ENCODE measurements at regions not wholly inside any gene's neighbourhood (a gene's known extent, or its start where the extent isn't known, plus 50 kb on each side); places are given as distances from the start of the nearest gene placed in this dataset.

DNA sequence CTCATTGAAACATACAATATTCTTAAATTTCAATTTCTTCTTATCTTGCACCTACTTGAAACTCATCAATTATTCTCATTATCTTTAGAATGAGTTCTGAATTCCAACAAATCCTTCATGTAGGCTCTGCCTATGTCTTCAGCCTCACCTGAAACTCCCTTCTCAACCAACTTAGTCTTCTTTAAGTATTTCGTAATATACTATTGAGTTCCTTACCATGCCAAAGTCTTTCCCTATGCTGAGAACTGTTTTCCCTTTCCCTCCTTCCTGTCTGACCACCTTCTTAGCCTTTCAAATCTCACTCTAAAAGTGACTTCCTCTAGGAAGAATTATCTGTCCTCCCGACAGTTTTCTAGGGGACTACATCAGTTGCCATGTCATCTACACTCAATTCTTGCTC is 50.9 kb upstream of the ZFAND5 start:
- Mint-ChIP-seq H3K27ac (ENCODE audit: unreplicated experiment) (no peak overlapping the region), H3K27me3 (ENCODE audit: unreplicated experiment) (no peaks in the 10 kb centered on the region), H3K4me3 (ENCODE audit: unreplicated experiment) (no peak overlapping the region), H3K4me1 (ENCODE audit: low read depth, unreplicated experiment) (no peaks in the 10 kb centered on the region), H3K36me3 (ENCODE audit: unreplicated experiment) (no peaks in the 10 kb centered on the region), H3K9me3 (ENCODE audit: unreplicated experiment) (no peaks in the 10 kb centered on the region)
- TF ChIP-seq, protein P1, sequence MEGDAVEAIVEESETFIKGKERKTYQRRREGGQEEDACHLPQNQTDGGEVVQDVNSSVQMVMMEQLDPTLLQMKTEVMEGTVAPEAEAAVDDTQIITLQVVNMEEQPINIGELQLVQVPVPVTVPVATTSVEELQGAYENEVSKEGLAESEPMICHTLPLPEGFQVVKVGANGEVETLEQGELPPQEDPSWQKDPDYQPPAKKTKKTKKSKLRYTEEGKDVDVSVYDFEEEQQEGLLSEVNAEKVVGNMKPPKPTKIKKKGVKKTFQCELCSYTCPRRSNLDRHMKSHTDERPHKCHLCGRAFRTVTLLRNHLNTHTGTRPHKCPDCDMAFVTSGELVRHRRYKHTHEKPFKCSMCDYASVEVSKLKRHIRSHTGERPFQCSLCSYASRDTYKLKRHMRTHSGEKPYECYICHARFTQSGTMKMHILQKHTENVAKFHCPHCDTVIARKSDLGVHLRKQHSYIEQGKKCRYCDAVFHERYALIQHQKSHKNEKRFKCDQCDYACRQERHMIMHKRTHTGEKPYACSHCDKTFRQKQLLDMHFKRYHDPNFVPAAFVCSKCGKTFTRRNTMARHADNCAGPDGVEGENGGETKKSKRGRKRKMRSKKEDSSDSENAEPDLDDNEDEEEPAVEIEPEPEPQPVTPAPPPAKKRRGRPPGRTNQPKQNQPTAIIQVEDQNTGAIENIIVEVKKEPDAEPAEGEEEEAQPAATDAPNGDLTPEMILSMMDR (IDR thresholded peaks at IDR 0.05; ENCODE audit: partially characterized antibody, unreplicated experiment) = no peak
- DNase-seq = no peak

DNA sequence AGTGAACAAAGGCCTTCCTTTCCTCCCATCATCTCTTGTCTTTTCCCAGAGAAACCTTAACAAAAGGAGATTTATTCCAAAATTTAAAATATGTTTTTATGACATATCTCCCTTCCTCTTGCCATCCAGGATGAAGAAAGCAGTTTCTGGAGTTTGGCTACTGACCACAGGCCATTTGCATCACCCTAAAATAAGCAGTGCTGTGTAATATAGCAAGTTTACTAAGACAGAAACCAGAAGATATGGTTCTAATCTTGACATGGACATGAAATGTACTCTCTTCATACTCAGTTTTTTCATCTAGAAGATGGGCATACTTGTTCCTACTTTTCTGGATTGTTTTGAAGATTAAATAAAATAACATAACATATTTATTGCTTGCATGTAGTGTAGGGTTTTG is 50.2 kb upstream of the ZFAND5 start:
- Mint-ChIP-seq H3K9me3 (ENCODE audit: unreplicated experiment) (no peaks in the 10 kb centered on the region), H3K27me3 (ENCODE audit: unreplicated experiment) (no peaks in the 10 kb centered on the region)

More for the DNA sequence above, 50.2 kb upstream of the ZFAND5 start:
- H3K27ac Mint-ChIP-seq (ENCODE audit: unreplicated experiment) = no peak overlapping the region
- H3K4me3 Mint-ChIP-seq (ENCODE audit: unreplicated experiment) = no peak overlapping the region
- H3K36me3 Mint-ChIP-seq (ENCODE audit: unreplicated experiment) = no peaks in the 10 kb centered on the region
- DNase-seq = no peak
- no peaks in the 10 kb centered on the region for H3K4me1 Mint-ChIP-seq (ENCODE audit: low read depth, unreplicated experiment)
- TF ChIP-seq, protein P1 (IDR thresholded peaks at IDR 0.05; ENCODE audit: partially characterized antibody, unreplicated experiment) = no peak
